NT2/D1 (cell line): ENCODE measurements at regions not wholly inside any gene's neighbourhood (a gene's known extent, or its start where the extent isn't known, plus 50 kb on each side); places are given as distances from the start of the nearest gene placed in this dataset.

Experiments used
- SUZ12 ChIP-seq: IDR thresholded peaks from 2 replicates; pipeline ENCODE4 v1.6.1; 2011; ENCODE audit not compliant: insufficient read length, insufficient read depth; ENCODE audit errors: extremely low read depth
- YY1 ChIP-seq: IDR thresholded peaks from 2 replicates; pipeline ENCODE4 v1.6.1; 2011; ENCODE audit not compliant: insufficient read length, insufficient read depth
- ZNF274 ChIP-seq: IDR thresholded peaks from 2 replicates; pipeline ENCODE4 v1.6.1; 2011; ENCODE audit warnings: mild to moderate bottlenecking, low read depth, low read length

DNA sequence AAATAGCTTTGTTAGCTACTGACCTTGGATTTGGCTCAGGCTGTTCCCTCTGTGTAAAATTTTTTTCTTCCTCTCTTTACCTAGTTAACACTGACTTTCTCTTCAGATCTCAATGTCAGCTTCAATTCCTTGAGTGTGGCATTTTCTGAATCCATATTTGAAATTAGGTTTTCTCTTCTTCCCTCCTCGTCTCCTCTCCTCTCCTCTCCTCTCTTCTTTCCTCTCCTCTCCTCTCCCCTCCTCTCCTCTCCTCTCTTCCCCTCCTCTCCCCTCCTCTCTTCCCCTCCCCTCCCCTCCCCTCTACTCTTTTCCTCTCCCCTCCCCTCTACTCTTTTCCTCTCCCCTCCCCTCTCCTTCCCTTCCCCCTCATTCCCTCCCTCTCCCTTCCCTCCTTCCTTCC lies 453.3 kb downstream of the BMP2 start:
- TF ChIP-seq ZNF274 = no peak
- no peak for TF ChIP-seq SUZ12
- no peak for TF ChIP-seq YY1
